Lower lobe of right lung (tissue), 2 donors: ENCODE measurements at regions not wholly inside any gene's neighbourhood (a gene's known extent, or its start where the extent isn't known, plus 50 kb on each side); places are given as distances from the start of the nearest gene placed in this dataset.
A peak's percentile ranks its signal among the peaks of the same experiment; 100 is the strongest.

Experiments used
- ATAC-seq, 2 donors: fragments of 200-7000 bp; cut with Tn5 transposase; one replicate each; pipeline ENCODE4 v1.9.1; 2020 to 2022; ENCODE audit warnings: mild to moderate bottlenecking in 2 of 2, moderate library complexity in 2 of 2
- DNase-seq: peaks from one replicate; pipeline ENCODE4 v3.0.0-alpha.2; 2020
- H3K27ac ChIP-seq: fragments of 200-600 bp; one replicate; pipeline ENCODE4 v1.8.0; 2022
- H3K27me3 ChIP-seq: fragments of 200-600 bp; one replicate; pipeline ENCODE4 v1.8.0; 2022; ENCODE audit warnings: low read depth
- H3K36me3 ChIP-seq: fragments of 200-600 bp; one replicate; pipeline ENCODE4 v1.8.0; 2022; ENCODE audit warnings: mild to moderate bottlenecking
- H3K4me1 ChIP-seq: fragments of 200-600 bp; one replicate; pipeline ENCODE4 v1.8.0; 2022
- H3K4me3 ChIP-seq: fragments of 200-600 bp; one replicate; pipeline ENCODE4 v1.8.0; 2022; ENCODE audit warnings: mild to moderate bottlenecking
- H3K9me3 ChIP-seq: fragments of 200-600 bp; one replicate; pipeline ENCODE4 v1.8.0; 2022
- intact Hi-C: fragments of 100-400 bp; cut with DNase I; formaldehyde crosslinking; loops from one replicate; pipeline ENCODE4 v1.11.0; 2022
- TF ChIP-seq, protein P1 (sequence below): fragments of 200-600 bp; IDR thresholded peaks from one replicate; pipeline ENCODE4 v1.8.0; 2022; ENCODE audit warnings: antibody characterized with exemption, mild to moderate bottlenecking
- donor health status: DM: no; HTN: yes; CAD: no; lungs with severe emphysema.

- intact Hi-C loops: no loop called here
- ATAC-seq: no peak
Observed at GRCh38 chrX:129144172-129145038, 378.9 kb downstream of the SMARCA1 start.

GRCh38 chrX:129139837-129140598 is 383.3 kb downstream of the SMARCA1 start:
- no peak for DNase-seq
- H3K36me3 ChIP-seq: no peaks in the 10 kb centered on the region
- TF ChIP-seq, protein P1, sequence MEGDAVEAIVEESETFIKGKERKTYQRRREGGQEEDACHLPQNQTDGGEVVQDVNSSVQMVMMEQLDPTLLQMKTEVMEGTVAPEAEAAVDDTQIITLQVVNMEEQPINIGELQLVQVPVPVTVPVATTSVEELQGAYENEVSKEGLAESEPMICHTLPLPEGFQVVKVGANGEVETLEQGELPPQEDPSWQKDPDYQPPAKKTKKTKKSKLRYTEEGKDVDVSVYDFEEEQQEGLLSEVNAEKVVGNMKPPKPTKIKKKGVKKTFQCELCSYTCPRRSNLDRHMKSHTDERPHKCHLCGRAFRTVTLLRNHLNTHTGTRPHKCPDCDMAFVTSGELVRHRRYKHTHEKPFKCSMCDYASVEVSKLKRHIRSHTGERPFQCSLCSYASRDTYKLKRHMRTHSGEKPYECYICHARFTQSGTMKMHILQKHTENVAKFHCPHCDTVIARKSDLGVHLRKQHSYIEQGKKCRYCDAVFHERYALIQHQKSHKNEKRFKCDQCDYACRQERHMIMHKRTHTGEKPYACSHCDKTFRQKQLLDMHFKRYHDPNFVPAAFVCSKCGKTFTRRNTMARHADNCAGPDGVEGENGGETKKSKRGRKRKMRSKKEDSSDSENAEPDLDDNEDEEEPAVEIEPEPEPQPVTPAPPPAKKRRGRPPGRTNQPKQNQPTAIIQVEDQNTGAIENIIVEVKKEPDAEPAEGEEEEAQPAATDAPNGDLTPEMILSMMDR: no peak
- no peak for ATAC-seq
- no peaks in the 10 kb centered on the region for H3K4me1 ChIP-seq
- H3K4me3 ChIP-seq: no peak overlapping the region
- no peaks in the 10 kb centered on the region for H3K27me3 ChIP-seq
- no peak overlapping the region for H3K27ac ChIP-seq
- no peaks in the 10 kb centered on the region for H3K9me3 ChIP-seq
- intact Hi-C loops: no loop called here

More at GRCh38 chrX:129144172-129145038, 378.9 kb downstream of the SMARCA1 start:
- Histone ChIP-seq H3K9me3 (no peaks in the 10 kb centered on the region), H3K36me3 (no peaks in the 10 kb centered on the region), H3K27ac (no peak overlapping the region), H3K4me3 (no peak overlapping the region), H3K4me1 (no peaks in the 10 kb centered on the region), H3K27me3 (no peaks in the 10 kb centered on the region)
- TF ChIP-seq, protein P1: no peak
- no peak for DNase-seq

- no peak overlapping the region for H3K4me3 ChIP-seq
Observed at GRCh38 chrX:129125122-129125914, 398.0 kb downstream of the SMARCA1 start.

GRCh38 chrX:129123795-129124194 is 399.5 kb downstream of the SMARCA1 start:
- no peaks in the 10 kb centered on the region for H3K4me1 ChIP-seq
- H3K27ac ChIP-seq: no peak overlapping the region
- no peaks in the 10 kb centered on the region for H3K27me3 ChIP-seq
- no peaks in the 10 kb centered on the region for H3K9me3 ChIP-seq
- no peak overlapping the region for H3K4me3 ChIP-seq
- ATAC-seq: peak in 1 of 2 donors; percentile 18
- no peak for DNase-seq
- intact Hi-C loops: no loop called here
- no peaks in the 10 kb centered on the region for H3K36me3 ChIP-seq
- TF ChIP-seq, protein P1: no peak

More at GRCh38 chrX:129125122-129125914, 398.0 kb downstream of the SMARCA1 start:
- DNase-seq (no peak), ATAC-seq (no peak)
- H3K4me1 ChIP-seq: no peaks in the 10 kb centered on the region
- H3K36me3 ChIP-seq: no peaks in the 10 kb centered on the region
- H3K27me3 ChIP-seq: no peaks in the 10 kb centered on the region
- H3K27ac ChIP-seq: no peak overlapping the region
- TF ChIP-seq, protein P1: no peak
- H3K9me3 ChIP-seq: no peaks in the 10 kb centered on the region
- intact Hi-C loops: no loop called here
